ENCODE measurements at regions not wholly inside any gene's neighbourhood (a gene's known extent, or its start where the extent isn't known, plus 50 kb on each side); places are given as distances from the start of the nearest gene placed in this dataset.
A peak's percentile ranks its signal among the peaks of the same experiment; 100 is the strongest.

GRCh38 chr13:61838568-61838967 is 422.9 kb upstream of the PCDH20 start:
- no peak for DNase-seq

- DNase-seq = peak; percentile 2
Observed at GRCh38 chr13:61833228-61833627, 417.6 kb upstream of the PCDH20 start.

GRCh38 chr13:61831026-61831425 is 415.4 kb upstream of the PCDH20 start:
- no peak for DNase-seq

GRCh38 chr13:61830475-61830874 is 414.8 kb upstream of the PCDH20 start:
- DNase-seq = no peak

- DNase-seq = no peak
Observed at GRCh38 chr13:61824168-61824567, 408.5 kb upstream of the PCDH20 start.

GRCh38 chr13:61812286-61812685 is 396.6 kb upstream of the PCDH20 start:
- no peak for DNase-seq

- no peak for DNase-seq
Observed at GRCh38 chr13:61810065-61810464, 394.4 kb upstream of the PCDH20 start.

- no peak for DNase-seq
Observed at GRCh38 chr13:61797397-61797796, 381.7 kb upstream of the PCDH20 start.

GRCh38 chr13:61795580-61795979 is 379.9 kb upstream of the PCDH20 start:
- no peak for DNase-seq

- no peak for DNase-seq
Observed at GRCh38 chr13:61779456-61779855, 363.8 kb upstream of the PCDH20 start.

GRCh38 chr13:61778531-61778930 is 362.9 kb upstream of the PCDH20 start:
- no peak for DNase-seq

- no peak for DNase-seq
Observed at GRCh38 chr13:61777899-61778298, 362.2 kb upstream of the PCDH20 start.

GRCh38 chr13:61777271-61777670 is 361.6 kb upstream of the PCDH20 start:
- DNase-seq = no peak

GRCh38 chr13:61774903-61775302 is 359.3 kb upstream of the PCDH20 start:
- no peak for DNase-seq

GRCh38 chr13:61770681-61771080 is 355.0 kb upstream of the PCDH20 start:
- no peak for DNase-seq

GRCh38 chr13:61768175-61768574 is 352.5 kb upstream of the PCDH20 start:
- DNase-seq = no peak

- DNase-seq = no peak
Observed at GRCh38 chr13:61766667-61767058, 351.0 kb upstream of the PCDH20 start.

- no peak for DNase-seq
Observed at GRCh38 chr13:61765940-61766666, 350.5 kb upstream of the PCDH20 start.

GRCh38 chr13:61765181-61765742 is 349.6 kb upstream of the PCDH20 start:
- DNase-seq = no peak

GRCh38 chr13:61761690-61762089 is 346.0 kb upstream of the PCDH20 start:
- no peak for DNase-seq

GRCh38 chr13:61760102-61760501 is 344.5 kb upstream of the PCDH20 start:
- DNase-seq = no peak

GRCh38 chr13:61756031-61756430 is 340.4 kb upstream of the PCDH20 start:
- no peak for DNase-seq

GRCh38 chr13:61751039-61751438 is 335.4 kb upstream of the PCDH20 start:
- no peak for DNase-seq

- no peak for DNase-seq
Observed at GRCh38 chr13:61738236-61738750, 322.6 kb upstream of the PCDH20 start.

GRCh38 chr13:61734683-61735082 is 319.0 kb upstream of the PCDH20 start:
- no peak for DNase-seq

All from DMS153 (cell line).